OCI-LY3 (cell line): ENCODE measurements at regions not wholly inside any gene's neighbourhood (a gene's known extent, or its start where the extent isn't known, plus 50 kb on each side); places are given as distances from the start of the nearest gene placed in this dataset.

ENCODE experiments used
- H2AFZ ChIP-seq: fragments of 200-600, 300-600 bp; shearing (Covaris generic); 2 replicates; pipeline ENCODE4 v1.6.0; 2014; ENCODE audit warnings: antibody characterized with exemption, low read depth, low read length
- H3K27ac ChIP-seq: fragments of 200-600, 300-600 bp; sonication (generic); 2 replicates; pipeline ENCODE4 v1.5.1; 2014; ENCODE audit warnings: mild to moderate bottlenecking, low read length, moderate library complexity, mixed read lengths
- H3K27me3 ChIP-seq: fragments of 200-600, 300-600 bp; sonication (generic); 2 replicates; pipeline ENCODE4 v1.6.1; 2014; ENCODE audit warnings: low read depth, low read length, mixed read lengths
- H3K36me3 ChIP-seq: fragments of 200-600, 300-600 bp; sonication (generic); replicated peaks from 2 replicates; pipeline ENCODE3; 2014; ENCODE audit warnings: low read depth, low read length, mixed read lengths
- H3K4me1 ChIP-seq: fragments of 300-600, 200-600 bp; sonication (generic); 2 replicates; pipeline ENCODE4 v1.6.1; 2014; ENCODE audit warnings: low read length, mixed read lengths
- H3K4me2 ChIP-seq: fragments of 200-600, 300-600 bp; sonication (generic); 2 replicates; pipeline ENCODE4 v1.6.1; 2014; ENCODE audit warnings: low read length, mixed read lengths
- H3K4me3 ChIP-seq: fragments of 300-600, 200-600 bp; sonication (generic); 2 replicates; pipeline ENCODE4 v1.5.1; 2014; ENCODE audit warnings: antibody characterized with exemption, mild to moderate bottlenecking, low read length, moderate library complexity
- H3K79me2 ChIP-seq: fragments of 300-600, 200-600 bp; shearing (Covaris generic); 2 replicates; pipeline ENCODE4 v1.6.1; 2014; ENCODE audit warnings: mild to moderate bottlenecking, low read length, mixed read lengths
- H3K9ac ChIP-seq: fragments of 300-600, 200-600 bp; shearing (Covaris generic); 2 replicates; pipeline ENCODE4 v1.6.0; 2014; ENCODE audit warnings: mild to moderate bottlenecking, low read length, moderate library complexity
- H3K9me3 ChIP-seq: fragments of 200-600, 300-600 bp; shearing (Covaris generic); 2 replicates; pipeline ENCODE4 v1.6.1; 2014; ENCODE audit warnings: low read length, mixed read lengths; ENCODE audit not compliant: insufficient read depth
- H4K20me1 ChIP-seq: fragments of 200-600, 300-600 bp; sonication (generic); 2 replicates; pipeline ENCODE4 v1.6.1; 2016; ENCODE audit warnings: low read length, mixed read lengths; ENCODE audit not compliant: insufficient read depth
- EZH2phosphoT487 ChIP-seq: fragments of 200-600 bp; shearing (Covaris generic); IDR thresholded peaks from 2 replicates; pipeline ENCODE4 v1.6.1; 2018; ENCODE audit warnings: antibody characterized with exemption, mixed run types, low read depth
- TF ChIP-seq, protein P1 (sequence below): fragments of 200-600, 300-600 bp; sonication (generic); IDR thresholded peaks from 2 replicates; pipeline ENCODE4 v1.5.1; 2014; ENCODE audit warnings: antibody characterized with exemption, low read length, low read depth

DNA sequence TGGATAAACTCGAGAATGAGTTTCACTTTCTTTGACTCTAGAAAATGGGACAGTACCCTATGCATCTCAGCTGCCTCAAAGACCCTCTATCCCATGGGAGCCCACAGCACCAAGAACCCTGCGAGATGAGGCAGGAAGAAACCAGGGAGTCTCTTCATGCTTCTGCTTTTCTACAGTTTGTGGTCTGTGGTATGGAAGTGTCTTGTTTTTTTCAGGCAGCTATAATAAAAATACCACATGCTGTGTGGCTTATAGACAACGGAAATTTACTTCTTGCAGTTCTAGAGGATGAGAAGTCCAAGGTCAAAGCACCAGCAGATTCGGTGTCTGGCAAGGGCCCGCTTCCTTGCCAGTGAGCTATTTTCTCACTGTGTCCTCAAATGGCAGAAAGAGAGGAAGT lies 257.9 kb downstream of the SUCLG1 start:
- Histone ChIP-seq H3K9me3 (no peaks in the 10 kb centered on the region), H3K4me3 (no peak overlapping the region), H3K4me1 (peaks cover 10% of the 10 kb centered on the region), H3K79me2 (no peaks in the 10 kb centered on the region), H4K20me1 (no peaks in the 10 kb centered on the region), H3K27me3 (0 out of 2 replicates have a peak, but pooled peaks cover 3% of the 10 kb centered on the region), H3K27ac (no peak overlapping the region), H3K36me3 (no peaks in the 10 kb centered on the region), H2AFZ (no peak overlapping the region), H3K9ac (no peak overlapping the region), H3K4me2 (peak overlapping the region; percentile 20)
- TF ChIP-seq, protein P1, sequence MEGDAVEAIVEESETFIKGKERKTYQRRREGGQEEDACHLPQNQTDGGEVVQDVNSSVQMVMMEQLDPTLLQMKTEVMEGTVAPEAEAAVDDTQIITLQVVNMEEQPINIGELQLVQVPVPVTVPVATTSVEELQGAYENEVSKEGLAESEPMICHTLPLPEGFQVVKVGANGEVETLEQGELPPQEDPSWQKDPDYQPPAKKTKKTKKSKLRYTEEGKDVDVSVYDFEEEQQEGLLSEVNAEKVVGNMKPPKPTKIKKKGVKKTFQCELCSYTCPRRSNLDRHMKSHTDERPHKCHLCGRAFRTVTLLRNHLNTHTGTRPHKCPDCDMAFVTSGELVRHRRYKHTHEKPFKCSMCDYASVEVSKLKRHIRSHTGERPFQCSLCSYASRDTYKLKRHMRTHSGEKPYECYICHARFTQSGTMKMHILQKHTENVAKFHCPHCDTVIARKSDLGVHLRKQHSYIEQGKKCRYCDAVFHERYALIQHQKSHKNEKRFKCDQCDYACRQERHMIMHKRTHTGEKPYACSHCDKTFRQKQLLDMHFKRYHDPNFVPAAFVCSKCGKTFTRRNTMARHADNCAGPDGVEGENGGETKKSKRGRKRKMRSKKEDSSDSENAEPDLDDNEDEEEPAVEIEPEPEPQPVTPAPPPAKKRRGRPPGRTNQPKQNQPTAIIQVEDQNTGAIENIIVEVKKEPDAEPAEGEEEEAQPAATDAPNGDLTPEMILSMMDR, result no peak
- TF ChIP-seq EZH2phosphoT487, result no peak

DNA sequence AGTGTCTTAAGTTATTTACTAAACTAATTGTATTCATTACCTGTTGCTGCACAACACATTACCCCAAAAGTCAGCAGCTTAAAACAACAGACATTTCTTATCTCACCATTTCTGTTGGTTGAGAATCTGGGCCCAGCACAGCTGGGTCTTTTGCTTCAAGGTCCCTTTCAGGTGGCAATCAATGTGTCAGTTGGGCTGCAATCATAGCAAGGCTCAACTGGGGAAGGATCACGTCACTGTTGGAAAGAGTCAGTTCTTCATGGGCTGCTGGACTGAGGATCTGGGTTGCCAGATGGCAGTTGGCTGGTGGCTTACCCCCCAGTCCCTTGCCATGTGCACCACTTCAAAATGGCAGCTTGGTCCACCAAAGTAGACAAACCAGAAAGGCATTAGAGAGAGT lies 261.2 kb downstream of the SUCLG1 start:
- H3K36me3 ChIP-seq, result no peaks in the 10 kb centered on the region
- TF ChIP-seq, protein P1, result no peak
- TF ChIP-seq EZH2phosphoT487, result no peak
- H2AFZ ChIP-seq, result no peak overlapping the region
- H3K9me3 ChIP-seq, result no peaks in the 10 kb centered on the region
- peaks cover 10% of the 10 kb centered on the region for H3K4me1 ChIP-seq
- H3K79me2 ChIP-seq, result no peaks in the 10 kb centered on the region
- no peak overlapping the region for H3K9ac ChIP-seq
- no peaks in the 10 kb centered on the region for H3K27me3 ChIP-seq
- no peak overlapping the region for H3K27ac ChIP-seq
- no peak overlapping the region for H3K4me3 ChIP-seq
- H4K20me1 ChIP-seq, result no peaks in the 10 kb centered on the region
- H3K4me2 ChIP-seq, result no peak overlapping the region

DNA sequence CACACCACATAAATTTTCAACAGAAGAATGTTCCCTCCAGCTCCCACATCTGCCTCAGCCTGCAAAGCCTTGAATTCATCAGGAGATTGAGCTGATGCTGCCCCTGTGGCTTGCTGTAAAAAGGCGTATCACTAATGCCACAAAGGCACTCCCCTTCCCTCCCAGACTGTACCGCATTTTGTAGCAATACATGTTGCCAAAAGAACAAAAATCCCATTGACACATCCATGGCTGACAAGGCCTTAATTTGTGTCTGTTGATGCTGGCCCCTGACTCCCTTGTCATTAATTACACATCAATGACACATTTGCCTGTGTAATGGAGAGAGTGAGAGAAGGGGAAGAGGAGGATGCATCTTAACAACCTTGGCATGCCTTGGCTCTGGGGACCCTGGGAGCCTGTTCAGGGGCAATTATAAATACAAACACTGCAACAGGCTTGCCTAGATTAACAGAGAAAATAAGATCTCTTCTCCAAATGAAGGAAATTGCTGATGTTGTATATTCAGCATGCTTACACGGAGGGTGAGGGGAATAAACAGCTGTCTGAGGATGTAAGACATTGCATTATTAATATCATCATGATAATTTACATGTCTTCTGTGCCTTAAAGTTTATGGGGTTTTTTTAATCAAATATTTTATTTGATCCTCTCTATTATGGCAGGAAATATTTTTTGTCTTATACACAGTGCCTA lies 264.0 kb downstream of the SUCLG1 start:
- no peaks in the 10 kb centered on the region for H4K20me1 ChIP-seq
- no peak overlapping the region for H2AFZ ChIP-seq
- H3K9ac ChIP-seq, result no peak overlapping the region
- no peaks in the 10 kb centered on the region for H3K27me3 ChIP-seq
- H3K9me3 ChIP-seq, result no peaks in the 10 kb centered on the region
- no peak overlapping the region for H3K4me3 ChIP-seq
- no peaks in the 10 kb centered on the region for H3K79me2 ChIP-seq
- H3K4me2 ChIP-seq, result no peak overlapping the region
- H3K36me3 ChIP-seq, result no peaks in the 10 kb centered on the region
- TF ChIP-seq EZH2phosphoT487, result no peak
- TF ChIP-seq, protein P1, result no peak
- no peaks in the 10 kb centered on the region for H3K4me1 ChIP-seq
- no peak overlapping the region for H3K27ac ChIP-seq

DNA sequence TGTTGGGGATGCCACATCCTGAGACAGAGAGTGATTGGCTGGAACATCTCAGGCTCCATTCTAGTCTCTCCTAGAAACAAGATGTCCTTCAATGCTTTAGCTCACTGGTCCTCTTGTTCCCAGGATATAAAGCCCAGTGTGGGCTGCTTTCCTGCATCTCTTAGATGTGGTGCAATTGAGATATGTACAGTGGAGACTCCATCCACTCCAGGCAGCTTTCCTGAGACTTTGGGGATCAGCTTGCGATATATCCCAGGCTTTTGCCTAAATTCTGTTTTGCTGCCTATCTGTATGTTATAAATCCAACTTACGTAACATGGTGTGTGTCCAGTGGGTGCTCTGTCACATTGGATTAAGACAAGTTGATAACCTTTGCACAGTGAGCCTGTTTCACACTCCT lies 264.9 kb downstream of the SUCLG1 start:
- TF ChIP-seq, protein P1, result no peak
- no peak for TF ChIP-seq EZH2phosphoT487
- H3K9ac ChIP-seq, result no peak overlapping the region
- H3K27me3 ChIP-seq, result no peaks in the 10 kb centered on the region
- no peaks in the 10 kb centered on the region for H3K36me3 ChIP-seq
- H2AFZ ChIP-seq, result no peak overlapping the region
- no peaks in the 10 kb centered on the region for H4K20me1 ChIP-seq
- no peaks in the 10 kb centered on the region for H3K4me1 ChIP-seq
- no peak overlapping the region for H3K4me3 ChIP-seq
- H3K79me2 ChIP-seq, result no peaks in the 10 kb centered on the region
- H3K4me2 ChIP-seq, result no peak overlapping the region
- H3K9me3 ChIP-seq, result no peaks in the 10 kb centered on the region
- H3K27ac ChIP-seq, result no peak overlapping the region
